Liver (tissue), 3 donors: ENCODE measurements at regions not wholly inside any gene's neighbourhood (a gene's known extent, or its start where the extent isn't known, plus 50 kb on each side); places are given as distances from the start of the nearest gene placed in this dataset.

Source experiments
- EGR1 ChIP-seq, 2 donors: IDR thresholded peaks; 2 replicates each; pipeline ENCODE4 v1.6.1; 2016 to 2018; ENCODE audit warnings: antibody characterized with exemption in 2 of 2, low read depth in 2 of 2
- FOXA1 ChIP-seq: IDR thresholded peaks from 2 replicates; pipeline ENCODE4 v1.6.1; 2016; ENCODE audit warnings: antibody characterized with exemption
- FOXA2 ChIP-seq: IDR thresholded peaks from 2 replicates; pipeline ENCODE4 v1.6.1; 2016; ENCODE audit warnings: antibody characterized with exemption
- GABPA ChIP-seq, 2 donors: IDR thresholded peaks in 1 of 2; conservative IDR thresholded peaks in 1 of 2; 2 replicates each; pipeline ENCODE4 v1.6.1; 2016; ENCODE audit warnings: antibody characterized with exemption in 2 of 2, mild to moderate bottlenecking in 1 of 2, moderate library complexity in 1 of 2
- HNF4A ChIP-seq, 2 donors: conservative IDR thresholded peaks; 2 replicates each; pipeline ENCODE4 v1.6.1; 2016; ENCODE audit warnings: antibody characterized with exemption in 2 of 2, mild to moderate bottlenecking in 2 of 2
- RAD21 ChIP-seq, 2 donors: IDR thresholded peaks; 2 replicates each; pipeline ENCODE4 v1.6.1; 2016; ENCODE audit warnings: antibody characterized with exemption in 2 of 2, mild to moderate bottlenecking in 2 of 2
- REST ChIP-seq: IDR thresholded peaks from 2 replicates; pipeline ENCODE4 v1.6.1; 2016; ENCODE audit warnings: antibody characterized with exemption, mild to moderate bottlenecking
- TAF1 ChIP-seq: conservative IDR thresholded peaks from 2 replicates; pipeline ENCODE4 v1.6.1; 2016; ENCODE audit warnings: antibody characterized with exemption, mild to moderate bottlenecking
- YY1 ChIP-seq: IDR thresholded peaks from 2 replicates; pipeline ENCODE4 v1.6.1; 2016; ENCODE audit warnings: antibody characterized with exemption, mild to moderate bottlenecking
- TF ChIP-seq, protein P1 (sequence below): fragments of 150-350 bp; IDR thresholded peaks from 2 replicates; pipeline ENCODE4 v1.5.1; 2017; ENCODE audit warnings: improper control_type of control experiment, low read depth, low read length; ENCODE audit not compliant: missing input control
- donor health status: healthy.
- donor health status: healthy.

GRCh38 chr12:127081058-127081457 lies 1185.9 kb upstream of the TMEM132C start:
- no peak for TF ChIP-seq RAD21 (IDR thresholded peaks at IDR 0.05)
- TF ChIP-seq, protein P1, sequence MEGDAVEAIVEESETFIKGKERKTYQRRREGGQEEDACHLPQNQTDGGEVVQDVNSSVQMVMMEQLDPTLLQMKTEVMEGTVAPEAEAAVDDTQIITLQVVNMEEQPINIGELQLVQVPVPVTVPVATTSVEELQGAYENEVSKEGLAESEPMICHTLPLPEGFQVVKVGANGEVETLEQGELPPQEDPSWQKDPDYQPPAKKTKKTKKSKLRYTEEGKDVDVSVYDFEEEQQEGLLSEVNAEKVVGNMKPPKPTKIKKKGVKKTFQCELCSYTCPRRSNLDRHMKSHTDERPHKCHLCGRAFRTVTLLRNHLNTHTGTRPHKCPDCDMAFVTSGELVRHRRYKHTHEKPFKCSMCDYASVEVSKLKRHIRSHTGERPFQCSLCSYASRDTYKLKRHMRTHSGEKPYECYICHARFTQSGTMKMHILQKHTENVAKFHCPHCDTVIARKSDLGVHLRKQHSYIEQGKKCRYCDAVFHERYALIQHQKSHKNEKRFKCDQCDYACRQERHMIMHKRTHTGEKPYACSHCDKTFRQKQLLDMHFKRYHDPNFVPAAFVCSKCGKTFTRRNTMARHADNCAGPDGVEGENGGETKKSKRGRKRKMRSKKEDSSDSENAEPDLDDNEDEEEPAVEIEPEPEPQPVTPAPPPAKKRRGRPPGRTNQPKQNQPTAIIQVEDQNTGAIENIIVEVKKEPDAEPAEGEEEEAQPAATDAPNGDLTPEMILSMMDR: no peak
- no peak for TF ChIP-seq REST
- no peak for TF ChIP-seq TAF1
- TF ChIP-seq FOXA1: no peak
- no peak for TF ChIP-seq GABPA (IDR thresholded peaks at IDR 0.05 in 1 of 2, conservative IDR thresholded peaks at IDR 0.05 in 1 of 2)
- TF ChIP-seq HNF4A (conservative IDR thresholded peaks at IDR 0.05): no peak
- no peak for TF ChIP-seq EGR1 (IDR thresholded peaks at IDR 0.05; ENCODE audit: low read depth in 2 of 2)
- no peak for TF ChIP-seq FOXA2
- no peak for TF ChIP-seq YY1
